ENCODE measurements at regions not wholly inside any gene's neighbourhood (a gene's known extent, or its start where the extent isn't known, plus 50 kb on each side); places are given as distances from the start of the nearest gene placed in this dataset.
"Not testable (repeated sequence)": the region's sequence is repeated elsewhere in the genome, so short reads cannot be mapped to it uniquely, and the experiment has no call there.

GRCh38 chr1:96525657-96526557 lies 195.7 kb upstream of the PTBP2 start:
- Mint-ChIP-seq H3K36me3 (ENCODE audit: insufficient read depth, unreplicated experiment) (no peaks in the 10 kb centered on the region), H3K4me1 (ENCODE audit: low read depth, unreplicated experiment) (peaks cover 9% of the 10 kb centered on the region), H3K4me3 (ENCODE audit: low read depth, unreplicated experiment) (no peak overlapping the region), H3K9me3 (ENCODE audit: low read depth, unreplicated experiment) (peaks cover 6% of the 10 kb centered on the region), H3K27me3 (ENCODE audit: unreplicated experiment) (no peaks in the 10 kb centered on the region), H3K27ac (ENCODE audit: unreplicated experiment) (no peak overlapping the region)
- CTCF ChIA-PET, result no interaction called here
- TF ChIP-seq CTCF (IDR thresholded peaks at IDR 0.05; ENCODE audit: unreplicated experiment), result no peak
- BruUV-seq (replicated peaks), result no TSS peak
- intact Hi-C loops (cut with micrococcal nuclease; ENCODE audit: unreplicated experiment), result no loop called here
- no peak for DNase-seq

- H3K27me3 Mint-ChIP-seq (ENCODE audit: unreplicated experiment); H3K36me3 Mint-ChIP-seq (ENCODE audit: insufficient read depth, unreplicated experiment); CTCF ChIA-PET; BruUV-seq (replicated peaks); H3K27ac Mint-ChIP-seq (ENCODE audit: unreplicated experiment); H3K4me1 Mint-ChIP-seq (ENCODE audit: low read depth, unreplicated experiment); H3K9me3 Mint-ChIP-seq (ENCODE audit: low read depth, unreplicated experiment); H3K4me3 Mint-ChIP-seq (ENCODE audit: low read depth, unreplicated experiment); intact Hi-C loops (cut with micrococcal nuclease; ENCODE audit: unreplicated experiment); DNase-seq: not testable (repeated sequence)
These were observed 192.9 kb upstream of the PTBP2 start for GRCh38 chr1:96528672-96529071.

- BruUV-seq (replicated peaks), result no TSS peak
- no peak overlapping the region for H3K4me3 Mint-ChIP-seq (ENCODE audit: low read depth, unreplicated experiment)
- H3K27me3 Mint-ChIP-seq (ENCODE audit: unreplicated experiment), result no peaks in the 10 kb centered on the region
- CTCF ChIA-PET, result no interaction called here
- TF ChIP-seq CTCF (IDR thresholded peaks at IDR 0.05; ENCODE audit: unreplicated experiment), result no peak
- no peaks in the 10 kb centered on the region for H3K9me3 Mint-ChIP-seq (ENCODE audit: low read depth, unreplicated experiment)
- intact Hi-C loops (cut with micrococcal nuclease; ENCODE audit: unreplicated experiment), result no loop called here
- DNase-seq, result no peak
- no peaks in the 10 kb centered on the region for H3K36me3 Mint-ChIP-seq (ENCODE audit: insufficient read depth, unreplicated experiment)
- H3K4me1 Mint-ChIP-seq (ENCODE audit: low read depth, unreplicated experiment), result no peaks in the 10 kb centered on the region
- no peak overlapping the region for H3K27ac Mint-ChIP-seq (ENCODE audit: unreplicated experiment)
These were observed 187.8 kb upstream of the PTBP2 start for GRCh38 chr1:96533820-96534219.

DNA sequence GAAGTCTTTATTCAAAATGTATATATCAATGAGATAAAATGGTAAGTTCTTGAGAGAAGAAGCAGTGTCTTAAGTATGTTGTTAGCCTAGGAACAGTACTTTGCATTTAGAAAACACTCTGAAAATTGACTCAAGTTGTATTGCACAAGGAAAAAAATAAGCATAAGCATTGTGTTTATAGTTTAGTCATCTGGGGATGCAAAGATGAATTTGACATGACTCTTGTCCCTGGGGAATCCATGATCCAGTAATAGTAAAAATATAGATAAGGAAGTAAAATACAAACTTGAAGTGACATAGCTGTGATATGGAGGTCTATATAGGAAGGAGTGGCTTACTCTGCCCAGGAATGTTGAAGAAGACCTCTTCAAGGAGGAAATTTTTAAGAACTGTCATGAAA lies 185.0 kb upstream of the PTBP2 start:
- no peaks in the 10 kb centered on the region for H3K9me3 Mint-ChIP-seq (ENCODE audit: low read depth, unreplicated experiment)
- no TSS peak for BruUV-seq (replicated peaks)
- H3K4me3 Mint-ChIP-seq (ENCODE audit: low read depth, unreplicated experiment), result no peak overlapping the region
- no peaks in the 10 kb centered on the region for H3K4me1 Mint-ChIP-seq (ENCODE audit: low read depth, unreplicated experiment)
- no peaks in the 10 kb centered on the region for H3K27me3 Mint-ChIP-seq (ENCODE audit: unreplicated experiment)
- CTCF ChIA-PET, result no interaction called here
- no peak for TF ChIP-seq CTCF (IDR thresholded peaks at IDR 0.05; ENCODE audit: unreplicated experiment)
- H3K36me3 Mint-ChIP-seq (ENCODE audit: insufficient read depth, unreplicated experiment), result no peaks in the 10 kb centered on the region
- intact Hi-C loops (cut with micrococcal nuclease; ENCODE audit: unreplicated experiment), result loop anchor here (5.0 kb wide), 1 partner anchor 174 kb away; no protein-coding TSS in a partner anchor
- H3K27ac Mint-ChIP-seq (ENCODE audit: unreplicated experiment), result no peak overlapping the region
- no peak for DNase-seq

DNA sequence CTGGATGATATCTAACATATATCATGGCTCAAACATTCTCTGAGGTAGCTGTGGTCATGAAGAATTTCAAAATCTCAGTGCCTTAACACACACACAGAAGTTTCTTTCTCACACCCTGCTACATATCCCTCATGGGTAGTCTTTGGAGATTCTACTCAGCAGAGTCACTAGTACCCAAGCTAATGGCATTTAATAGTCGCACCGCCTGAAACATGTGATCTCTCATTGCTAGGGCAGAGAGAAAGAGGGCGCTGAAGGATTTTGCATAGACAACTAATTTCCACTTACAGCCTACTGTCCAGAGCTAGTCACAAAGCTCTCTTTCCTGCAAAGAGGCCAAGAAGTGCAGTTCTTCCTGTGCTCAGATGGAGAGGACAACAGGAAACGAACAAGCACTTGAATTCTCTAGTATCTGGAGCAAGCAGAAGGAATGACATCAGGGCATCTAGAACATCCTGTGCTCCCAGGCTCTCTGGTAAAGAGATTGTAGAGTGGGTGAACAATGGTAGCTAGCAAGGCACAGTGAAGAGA lies 183.4 kb upstream of the PTBP2 start:
- no peak overlapping the region for H3K4me3 Mint-ChIP-seq (ENCODE audit: low read depth, unreplicated experiment)
- H3K9me3 Mint-ChIP-seq (ENCODE audit: low read depth, unreplicated experiment), result no peaks in the 10 kb centered on the region
- no peak overlapping the region for H3K27ac Mint-ChIP-seq (ENCODE audit: unreplicated experiment)
- DNase-seq, result no peak
- no peaks in the 10 kb centered on the region for H3K4me1 Mint-ChIP-seq (ENCODE audit: low read depth, unreplicated experiment)
- no peaks in the 10 kb centered on the region for H3K27me3 Mint-ChIP-seq (ENCODE audit: unreplicated experiment)
- no peaks in the 10 kb centered on the region for H3K36me3 Mint-ChIP-seq (ENCODE audit: insufficient read depth, unreplicated experiment)
- no TSS peak for BruUV-seq (replicated peaks)
- CTCF ChIA-PET, result interaction anchor here (0.8 kb wide), 1 partner anchor 20 kb away, joined by 4 read pairs; no protein-coding TSS in a partner anchor
- intact Hi-C loops (cut with micrococcal nuclease; ENCODE audit: unreplicated experiment), result loop anchor here (5.0 kb wide), 1 partner anchor 176 kb away; no protein-coding TSS in a partner anchor
- no peak for TF ChIP-seq CTCF (IDR thresholded peaks at IDR 0.05; ENCODE audit: unreplicated experiment)

Measured in Calu3 (cell line).